ENCODE measurements at regions not wholly inside any gene's neighbourhood (a gene's known extent, or its start where the extent isn't known, plus 50 kb on each side); places are given as distances from the start of the nearest gene placed in this dataset.

- TF ChIP-seq PKNOX1 (IDR thresholded peaks at IDR 0.05) (no peak), FOXM1 (IDR thresholded peaks at IDR 0.05; ENCODE audit: borderline replicate concordance) (no peak), L3MBTL2 (conservative IDR thresholded peaks at IDR 0.05) (no peak), SUZ12 (IDR thresholded peaks at IDR 0.05) (no peak), ELF4 (IDR thresholded peaks at IDR 0.05) (no peak), CTBP1 (IDR thresholded peaks at IDR 0.05; ENCODE audit: borderline replicate concordance) (no peak), SP1 (IDR thresholded peaks at IDR 0.05) (no peak), BHLHE40 (IDR thresholded peaks at IDR 0.05; ENCODE audit: borderline replicate concordance) (no peak), ARNT (IDR thresholded peaks at IDR 0.05) (no peak), NFRKB (IDR thresholded peaks at IDR 0.05) (no peak), ZNF384 (IDR thresholded peaks at IDR 0.05) (no peak)
These were observed 691.3 kb downstream of the EPM2A start for GRCh38 chr6:145043926-145044500.
